Panc1 (cell line): ENCODE measurements at regions not wholly inside any gene's neighbourhood (a gene's known extent, or its start where the extent isn't known, plus 50 kb on each side); places are given as distances from the start of the nearest gene placed in this dataset.
A peak's percentile ranks its signal among the peaks of the same experiment; 100 is the strongest.

Source experiments
- ATAC-seq: fragments of 200-7000 bp; cut with Tn5 transposase; 2 replicates; pipeline ENCODE4 v1.9.1; 2020; ENCODE audit warnings: mild to moderate bottlenecking, moderate library complexity
- BruUV-seq: library from RNA; stranded (reverse); fragments of 400-500 nt; replicated peaks from 2 replicates; lab custom pipeline; 2021; lab: Mats Ljungman, UMichigan
- CTCF ChIA-PET: fragments of 300-600 bp; sonication (Branson Sonifier 250); formaldehyde crosslinking; loops from one replicate; lab custom pipeline; 2022; ENCODE audit warnings: antibody characterized with exemption; lab: Charles Lee
- POLR2A ChIA-PET: fragments of 300-600 bp; sonication (Branson Sonifier 250); formaldehyde crosslinking; loops from one replicate; lab custom pipeline; 2022; ENCODE audit warnings: antibody characterized with exemption; lab: Charles Lee
- DNase-seq: peaks from one replicate; pipeline ENCODE4 v3.0.0-alpha.2; 2010; ENCODE audit warnings: low read depth, low spot score
- H3K27ac ChIP-seq: 2 replicates; pipeline ENCODE4 v1.5.1; 2011; ENCODE audit warnings: mild to moderate bottlenecking, low read length, inconsistent platforms
- H3K27me3 ChIP-seq: fragments of 200-500 bp; sonication (Bioruptor generic); 2 replicates; pipeline ENCODE4 v1.6.0; 2014; ENCODE audit warnings: low read length, inconsistent platforms; ENCODE audit not compliant: control insufficient read depth, insufficient read depth
- H3K36me3 ChIP-seq: fragments of 200-500 bp; sonication (Bioruptor generic); 2 replicates; pipeline ENCODE4 v1.5.1; 2014; ENCODE audit warnings: inconsistent platforms, mild to moderate bottlenecking, low read length, moderate library complexity; ENCODE audit not compliant: control insufficient read depth, insufficient read depth
- H3K4me1 ChIP-seq: 2 replicates; pipeline ENCODE4 v1.5.1; 2011; ENCODE audit warnings: inconsistent platforms, mild to moderate bottlenecking, low read length, moderate library complexity; ENCODE audit not compliant: control insufficient read depth, insufficient read depth
- H3K4me3 ChIP-seq, 2 experiments: 2 replicates each; pipeline ENCODE4 v1.5.1; 2011 to 2012; ENCODE audit warnings: low read depth in 2 of 2, low read length in 2 of 2, mild to moderate bottlenecking in 2 of 2, inconsistent platforms in 1 of 2, moderate library complexity in 1 of 2
- H3K9me3 ChIP-seq: fragments of 200-500 bp; sonication (Bioruptor generic); 2 replicates; pipeline ENCODE4 v1.5.1; 2014; ENCODE audit warnings: low read depth, mild to moderate bottlenecking, inconsistent platforms, low read length, moderate library complexity; ENCODE audit not compliant: control insufficient read depth, insufficient read depth
- POLR2AphosphoS5 ChIP-seq: IDR thresholded peaks from 2 replicates; pipeline ENCODE4 v1.6.1; 2012; ENCODE audit warnings: mild to moderate bottlenecking, low read depth, low read length, moderate library complexity
- SIN3A ChIP-seq: IDR thresholded peaks from 2 replicates; pipeline ENCODE4 v1.6.1; 2012; ENCODE audit warnings: low read depth, mild to moderate bottlenecking, low read length, moderate library complexity, borderline replicate concordance; ENCODE audit not compliant: insufficient read depth
- TCF7L2 ChIP-seq: IDR thresholded peaks from 2 replicates; pipeline ENCODE4 v1.6.1; 2011; ENCODE audit warnings: mild to moderate bottlenecking, low read depth, low read length, inconsistent platforms
- in situ Hi-C: cut with HindIII; loops from 2 replicates; pipeline ENCODE4 v1.10.0; 2016; ENCODE audit warnings: low sequenced_read_pairs, low pct_unique_long_range_greater_than_20kb
- intact Hi-C: fragments of 100-400 bp; cut with micrococcal nuclease; formaldehyde crosslinking; loops from one replicate; pipeline ENCODE4 v1.10.0; 2022; ENCODE audit not compliant: unreplicated experiment
- TF ChIP-seq, protein P1 (sequence below), 2 experiments: IDR thresholded peaks; 2 replicates each; pipeline ENCODE4 v1.6.1; 2011 to 2012; ENCODE audit warnings: low read depth in 2 of 2, control low read depth in 1 of 2, low read length in 1 of 2, mild to moderate bottlenecking in 1 of 2, moderate library complexity in 1 of 2; ENCODE audit not compliant: insufficient read depth in 1 of 2
- TF ChIP-seq, protein P2 (sequence below): fragments of 450-650 bp; IDR thresholded peaks from 2 replicates; pipeline ENCODE4 v1.5.1; 2017; ENCODE audit warnings: mild to moderate bottlenecking

GRCh38 chr3:176941689-176942088 is 255.6 kb downstream of the TBL1XR1 start:
- Histone ChIP-seq H3K27ac (no peak overlapping the region), H3K27me3 (no peaks in the 10 kb centered on the region), H3K4me1 (no peaks in the 10 kb centered on the region), H3K36me3 (no peaks in the 10 kb centered on the region), H3K4me3 (no peak overlapping the region), H3K9me3 (no peaks in the 10 kb centered on the region)
- TF ChIP-seq POLR2AphosphoS5 (no peak), TCF7L2 (no peak), SIN3A (no peak)
- TF ChIP-seq, protein P1, sequence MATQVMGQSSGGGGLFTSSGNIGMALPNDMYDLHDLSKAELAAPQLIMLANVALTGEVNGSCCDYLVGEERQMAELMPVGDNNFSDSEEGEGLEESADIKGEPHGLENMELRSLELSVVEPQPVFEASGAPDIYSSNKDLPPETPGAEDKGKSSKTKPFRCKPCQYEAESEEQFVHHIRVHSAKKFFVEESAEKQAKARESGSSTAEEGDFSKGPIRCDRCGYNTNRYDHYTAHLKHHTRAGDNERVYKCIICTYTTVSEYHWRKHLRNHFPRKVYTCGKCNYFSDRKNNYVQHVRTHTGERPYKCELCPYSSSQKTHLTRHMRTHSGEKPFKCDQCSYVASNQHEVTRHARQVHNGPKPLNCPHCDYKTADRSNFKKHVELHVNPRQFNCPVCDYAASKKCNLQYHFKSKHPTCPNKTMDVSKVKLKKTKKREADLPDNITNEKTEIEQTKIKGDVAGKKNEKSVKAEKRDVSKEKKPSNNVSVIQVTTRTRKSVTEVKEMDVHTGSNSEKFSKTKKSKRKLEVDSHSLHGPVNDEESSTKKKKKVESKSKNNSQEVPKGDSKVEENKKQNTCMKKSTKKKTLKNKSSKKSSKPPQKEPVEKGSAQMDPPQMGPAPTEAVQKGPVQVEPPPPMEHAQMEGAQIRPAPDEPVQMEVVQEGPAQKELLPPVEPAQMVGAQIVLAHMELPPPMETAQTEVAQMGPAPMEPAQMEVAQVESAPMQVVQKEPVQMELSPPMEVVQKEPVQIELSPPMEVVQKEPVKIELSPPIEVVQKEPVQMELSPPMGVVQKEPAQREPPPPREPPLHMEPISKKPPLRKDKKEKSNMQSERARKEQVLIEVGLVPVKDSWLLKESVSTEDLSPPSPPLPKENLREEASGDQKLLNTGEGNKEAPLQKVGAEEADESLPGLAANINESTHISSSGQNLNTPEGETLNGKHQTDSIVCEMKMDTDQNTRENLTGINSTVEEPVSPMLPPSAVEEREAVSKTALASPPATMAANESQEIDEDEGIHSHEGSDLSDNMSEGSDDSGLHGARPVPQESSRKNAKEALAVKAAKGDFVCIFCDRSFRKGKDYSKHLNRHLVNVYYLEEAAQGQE (IDR thresholded peaks at IDR 0.05; ENCODE audit: insufficient read depth in 1 of 2, low read depth in 2 of 2, low read length in 1 of 2): no peak
- TF ChIP-seq, protein P2, sequence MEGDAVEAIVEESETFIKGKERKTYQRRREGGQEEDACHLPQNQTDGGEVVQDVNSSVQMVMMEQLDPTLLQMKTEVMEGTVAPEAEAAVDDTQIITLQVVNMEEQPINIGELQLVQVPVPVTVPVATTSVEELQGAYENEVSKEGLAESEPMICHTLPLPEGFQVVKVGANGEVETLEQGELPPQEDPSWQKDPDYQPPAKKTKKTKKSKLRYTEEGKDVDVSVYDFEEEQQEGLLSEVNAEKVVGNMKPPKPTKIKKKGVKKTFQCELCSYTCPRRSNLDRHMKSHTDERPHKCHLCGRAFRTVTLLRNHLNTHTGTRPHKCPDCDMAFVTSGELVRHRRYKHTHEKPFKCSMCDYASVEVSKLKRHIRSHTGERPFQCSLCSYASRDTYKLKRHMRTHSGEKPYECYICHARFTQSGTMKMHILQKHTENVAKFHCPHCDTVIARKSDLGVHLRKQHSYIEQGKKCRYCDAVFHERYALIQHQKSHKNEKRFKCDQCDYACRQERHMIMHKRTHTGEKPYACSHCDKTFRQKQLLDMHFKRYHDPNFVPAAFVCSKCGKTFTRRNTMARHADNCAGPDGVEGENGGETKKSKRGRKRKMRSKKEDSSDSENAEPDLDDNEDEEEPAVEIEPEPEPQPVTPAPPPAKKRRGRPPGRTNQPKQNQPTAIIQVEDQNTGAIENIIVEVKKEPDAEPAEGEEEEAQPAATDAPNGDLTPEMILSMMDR: no peak
- ChIA-PET CTCF (no interaction called here), POLR2A (no interaction called here)
- ATAC-seq (no peak), DNase-seq (no peak)
- BruUV-seq: no TSS peak
- intact Hi-C loops: loop anchor here (10.0 kb wide), 1 partner anchor 1443 kb away; no protein-coding TSS in a partner anchor
- in situ Hi-C loops: no loop called here

DNA sequence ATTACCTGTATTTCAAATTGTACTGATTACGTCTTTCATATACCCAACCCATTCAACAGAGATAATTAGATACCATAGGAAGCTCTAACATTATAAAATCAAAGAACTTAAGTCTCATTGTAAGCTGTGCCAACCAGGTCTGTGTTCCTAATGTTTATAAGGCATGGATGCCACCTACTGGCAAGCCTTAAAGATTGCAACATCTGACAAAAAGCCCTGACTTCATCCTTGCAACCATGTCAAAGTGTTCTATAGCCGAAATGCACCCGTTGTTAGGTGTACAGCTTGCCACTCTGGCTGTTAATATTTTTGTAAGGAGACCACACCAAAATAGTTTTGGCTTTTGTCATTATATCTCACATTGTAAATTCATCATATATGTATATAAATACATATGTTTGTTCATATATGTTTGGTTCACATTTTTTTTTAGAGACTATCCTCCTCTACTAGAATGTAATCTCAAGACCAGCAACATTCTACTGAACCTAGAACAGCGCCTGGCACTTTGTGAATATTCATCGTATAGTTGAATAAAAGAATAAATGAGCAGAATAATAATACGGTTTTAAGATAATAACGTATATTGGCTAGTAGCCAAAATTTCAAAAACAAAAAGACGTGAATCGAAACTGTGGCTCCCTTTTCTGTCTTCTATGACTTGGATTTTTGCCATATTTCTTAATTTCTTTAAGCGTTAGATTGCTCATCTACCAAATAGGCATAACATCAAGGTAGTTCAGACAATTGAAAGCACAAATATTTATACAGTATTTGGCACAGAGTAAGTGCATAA is 258.1 kb downstream of the TBL1XR1 start:
- Histone ChIP-seq H3K36me3 (no peaks in the 10 kb centered on the region), H3K9me3 (no peaks in the 10 kb centered on the region), H3K27me3 (no peaks in the 10 kb centered on the region), H3K27ac (no peak overlapping the region), H3K4me1 (no peaks in the 10 kb centered on the region), H3K4me3 (no peak overlapping the region)
- in situ Hi-C loops: no loop called here
- ChIA-PET POLR2A (no interaction called here), CTCF (interaction anchor here (0.6 to 1.0 kb wide), 4 partner anchors 349 to 1388 kb away, joined by 3 to 5 read pairs (median 3); no protein-coding TSS in a partner anchor)
- peak; percentile 66 for DNase-seq
- intact Hi-C loops: loop anchor here (1.0 to 10.0 kb wide), 3 partner anchors 67 to 424 kb away; no protein-coding TSS in a partner anchor
- ATAC-seq: peak; percentile 99
- BruUV-seq: no TSS peak
- TF ChIP-seq, protein P1 (IDR thresholded peaks at IDR 0.05; ENCODE audit: insufficient read depth in 1 of 2, low read depth in 2 of 2, low read length in 1 of 2): no peak
- TF ChIP-seq, protein P2: peak; percentile 89
- TF ChIP-seq TCF7L2: no peak
